ENCODE measurements at regions not wholly inside any gene's neighbourhood (a gene's known extent, or its start where the extent isn't known, plus 50 kb on each side); places are given as distances from the start of the nearest gene placed in this dataset.

DNA sequence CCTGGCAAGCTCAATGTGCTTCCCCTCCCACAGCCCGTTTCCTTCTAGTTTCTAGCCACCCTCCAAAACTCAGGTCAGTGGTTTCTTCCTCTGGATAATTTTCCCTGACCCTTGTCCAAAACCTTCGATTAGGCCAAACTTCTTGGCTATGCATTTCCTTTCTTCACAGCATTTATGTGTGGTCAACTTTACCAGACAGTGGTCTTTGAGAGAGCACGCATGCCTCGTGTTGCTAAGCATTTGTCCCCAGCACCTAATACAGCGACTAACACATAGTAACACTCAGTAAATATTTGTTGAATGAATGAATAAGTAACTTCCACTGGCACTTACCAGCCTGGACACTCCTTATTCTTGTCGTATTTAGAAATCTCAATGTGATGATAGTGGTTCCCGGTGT is 610.7 kb downstream of the PLPP3 start:
- TF ChIP-seq CTCF (IDR thresholded peaks at IDR 0.05) (no peak), POLR2A (IDR thresholded peaks at IDR 0.05) (no peak)
